Smooth muscle cell (in vitro differentiated cells): ENCODE measurements at regions not wholly inside any gene's neighbourhood (a gene's known extent, or its start where the extent isn't known, plus 50 kb on each side); places are given as distances from the start of the nearest gene placed in this dataset.

ENCODE experiments used
- DNase-seq: peaks from one replicate; lab custom pipeline; 2025; ENCODE audit not compliant: unreplicated experiment; lab: John Stamatoyannopoulos, UW
- H2AFZ ChIP-seq: fragments of 200-600 bp; sonication (generic); 2 replicates; pipeline ENCODE4 v1.6.0; 2016; ENCODE audit warnings: antibody characterized with exemption, low read depth, mild to moderate bottlenecking
- H3F3A ChIP-seq: fragments of 200-600 bp; sonication (generic); 2 replicates; pipeline ENCODE4 v1.6.0; 2017; ENCODE audit warnings: antibody characterized with exemption, low read depth
- H3K27ac ChIP-seq: fragments of 200-600 bp; sonication (generic); 2 replicates; pipeline ENCODE4 v1.5.1; 2016; ENCODE audit warnings: low read depth, mild to moderate bottlenecking
- H3K27me3 ChIP-seq: fragments of 200-600 bp; sonication (generic); 2 replicates; pipeline ENCODE4 v1.6.1; 2016; ENCODE audit warnings: low read depth, mild to moderate bottlenecking
- H3K36me3 ChIP-seq: fragments of 200-600 bp; sonication (generic); 2 replicates; pipeline ENCODE4 v1.5.1; 2016; ENCODE audit warnings: low read depth
- H3K4me1 ChIP-seq: fragments of 200-600 bp; sonication (generic); 2 replicates; pipeline ENCODE4 v1.5.1; 2016; ENCODE audit warnings: low read depth
- H3K4me2 ChIP-seq: fragments of 200-600 bp; sonication (generic); 2 replicates; pipeline ENCODE4 v1.6.0; 2016; ENCODE audit warnings: mild to moderate bottlenecking
- H3K4me3 ChIP-seq: fragments of 200-600 bp; sonication (generic); 2 replicates; pipeline ENCODE4 v1.5.1; 2016; ENCODE audit warnings: mild to moderate bottlenecking
- H3K79me2 ChIP-seq: fragments of 200-600 bp; sonication (generic); 2 replicates; pipeline ENCODE4 v1.6.0; 2016; ENCODE audit warnings: low read depth, mild to moderate bottlenecking
- H3K9ac ChIP-seq: fragments of 200-600 bp; sonication (generic); 2 replicates; pipeline ENCODE4 v1.6.0; 2016; ENCODE audit warnings: low read depth
- H3K9me3 ChIP-seq: fragments of 200-600 bp; sonication (generic); replicated peaks from 2 replicates; pipeline ENCODE4 v1.5.1; 2016; ENCODE audit warnings: low read depth
- H4K20me1 ChIP-seq: fragments of 200-600 bp; sonication (generic); 2 replicates; pipeline ENCODE4 v1.6.0; 2016; ENCODE audit warnings: low read depth
- CTCF ChIP-seq: fragments of 200-600 bp; sonication (generic); IDR thresholded peaks from 2 replicates; pipeline ENCODE4 v1.5.1; 2017; ENCODE audit warnings: borderline replicate concordance, mild to moderate bottlenecking, antibody characterized with exemption; ENCODE audit not compliant: insufficient read depth, poor library complexity, severe bottlenecking
- WGBS: methylation state at CpG from one replicate; pipeline ENCODE4 v1.1.7; 2016; ENCODE audit warnings: low lambda C conversion rate; 5-methylcytosine and 5-hydroxymethylcytosine counted together

- no peak for TF ChIP-seq CTCF
- H3K27ac ChIP-seq, result no peak overlapping the region
- no peak overlapping the region for H3K9ac ChIP-seq
- H4K20me1 ChIP-seq, result no peaks in the 10 kb centered on the region
- H3K4me1 ChIP-seq, result no peaks in the 10 kb centered on the region
- no peak overlapping the region for H3K4me2 ChIP-seq
- H3F3A ChIP-seq, result no peaks in the 10 kb centered on the region
- DNase-seq, result no peak
- no peaks in the 10 kb centered on the region for H3K9me3 ChIP-seq
- H3K4me3 ChIP-seq, result no peak overlapping the region
- H3K27me3 ChIP-seq, result no peaks in the 10 kb centered on the region
- H2AFZ ChIP-seq, result no peak overlapping the region
- no peaks in the 10 kb centered on the region for H3K79me2 ChIP-seq
- no peaks in the 10 kb centered on the region for H3K36me3 ChIP-seq
- WGBS, result 38% methylated on average over 2 of the region's 2 CpGs
These were observed 560.6 kb downstream of the SLC4A3 start for GRCh38 chr2:220188031-220188430.

GRCh38 chr2:220191031-220191430 is 563.6 kb downstream of the SLC4A3 start:
- Histone ChIP-seq H3K27ac (no peak overlapping the region), H3K9me3 (no peaks in the 10 kb centered on the region), H2AFZ (no peak overlapping the region), H3K4me3 (no peak overlapping the region), H3K4me1 (no peaks in the 10 kb centered on the region), H3K4me2 (no peak overlapping the region), H4K20me1 (no peaks in the 10 kb centered on the region), H3K9ac (no peak overlapping the region), H3K79me2 (no peaks in the 10 kb centered on the region), H3K27me3 (no peaks in the 10 kb centered on the region), H3F3A (no peaks in the 10 kb centered on the region), H3K36me3 (no peaks in the 10 kb centered on the region)
- 76% methylated on average over 1 of the region's 1 CpG for WGBS
- no peak for TF ChIP-seq CTCF
- DNase-seq, result no peak

DNA sequence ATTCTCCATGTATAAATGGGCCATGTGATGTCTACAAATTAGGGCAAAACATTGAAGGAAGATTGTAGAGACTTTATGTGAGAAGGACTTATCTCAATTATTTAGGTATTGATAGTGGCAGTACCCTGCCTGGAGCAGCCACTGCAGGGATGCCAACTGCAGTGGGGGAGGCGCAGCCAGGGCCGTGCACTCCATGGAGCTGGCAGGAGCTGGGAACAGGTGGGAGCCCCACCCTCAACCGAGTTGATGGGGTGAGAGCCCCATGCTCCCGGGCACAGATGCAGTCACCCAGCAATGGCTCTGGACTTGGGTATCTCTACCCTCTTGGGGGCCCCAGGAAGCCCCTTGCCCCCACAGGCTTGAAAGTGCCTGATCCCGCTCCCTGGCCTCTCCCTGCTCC is 564.3 kb downstream of the SLC4A3 start:
- H3K4me1 ChIP-seq, result no peaks in the 10 kb centered on the region
- H3K79me2 ChIP-seq, result no peaks in the 10 kb centered on the region
- H3K9ac ChIP-seq, result no peak overlapping the region
- no peak for TF ChIP-seq CTCF
- H3K9me3 ChIP-seq, result no peaks in the 10 kb centered on the region
- DNase-seq, result no peak
- H3F3A ChIP-seq, result no peaks in the 10 kb centered on the region
- H3K36me3 ChIP-seq, result no peaks in the 10 kb centered on the region
- H4K20me1 ChIP-seq, result no peaks in the 10 kb centered on the region
- no peaks in the 10 kb centered on the region for H3K27me3 ChIP-seq
- H3K4me2 ChIP-seq, result no peak overlapping the region
- no peak overlapping the region for H3K27ac ChIP-seq
- 93% methylated on average over 5 of the region's 5 CpGs for WGBS
- H3K4me3 ChIP-seq, result no peak overlapping the region
- no peak overlapping the region for H2AFZ ChIP-seq

DNA sequence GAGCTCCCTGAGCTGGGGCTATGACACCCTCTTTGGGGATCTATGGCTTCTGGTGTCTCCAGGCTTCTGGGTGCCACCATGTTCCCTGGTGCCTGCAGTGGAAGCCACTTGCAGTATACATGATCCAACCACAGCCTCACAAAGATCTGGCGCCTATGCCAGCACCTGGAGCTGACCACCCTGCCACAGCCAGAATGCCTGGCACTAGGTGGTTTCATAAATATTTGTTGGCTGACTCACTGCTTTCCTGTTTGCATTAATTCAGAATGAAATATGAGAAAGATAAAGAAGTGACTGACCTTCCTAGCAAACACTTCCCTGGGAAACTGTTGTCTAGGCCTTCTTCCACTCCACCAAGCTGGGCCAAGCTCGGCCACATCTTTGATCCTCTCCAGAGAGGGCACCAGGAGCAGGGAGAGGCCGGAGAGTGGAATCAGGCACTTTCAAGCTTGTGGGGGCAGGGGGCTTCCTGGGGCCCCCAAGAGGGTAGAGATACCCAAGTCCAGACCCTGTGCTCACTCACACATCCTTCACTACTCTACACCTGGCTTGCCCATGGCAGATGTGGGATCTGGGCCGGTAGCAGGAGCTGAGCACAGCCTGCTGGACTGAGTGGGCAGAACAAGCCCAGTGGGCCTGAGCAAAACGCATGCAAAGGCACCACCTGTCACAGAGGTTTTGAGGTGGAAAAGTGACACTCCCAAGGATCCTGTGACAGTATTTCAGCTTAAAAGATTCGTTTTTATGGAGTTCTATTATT is 565.7 kb downstream of the SLC4A3 start:
- Histone ChIP-seq H3F3A (no peaks in the 10 kb centered on the region), H3K4me1 (no peaks in the 10 kb centered on the region), H4K20me1 (no peaks in the 10 kb centered on the region), H3K36me3 (no peaks in the 10 kb centered on the region), H3K27me3 (no peaks in the 10 kb centered on the region), H3K4me3 (no peak overlapping the region), H3K9ac (no peak overlapping the region), H3K79me2 (no peaks in the 10 kb centered on the region), H3K9me3 (no peaks in the 10 kb centered on the region), H2AFZ (no peak overlapping the region), H3K4me2 (no peak overlapping the region), H3K27ac (no peak overlapping the region)
- no peak for TF ChIP-seq CTCF
- no peak for DNase-seq
- 90% methylated on average over 6 of the region's 6 CpGs for WGBS
